Left lung (tissue), 4 donors: ENCODE measurements at regions not wholly inside any gene's neighbourhood (a gene's known extent, or its start where the extent isn't known, plus 50 kb on each side); places are given as distances from the start of the nearest gene placed in this dataset.

Source experiments
- ATAC-seq: fragments of 200-7000 bp; cut with Tn5 transposase; one replicate; pipeline ENCODE4 v1.9.1; 2020; ENCODE audit warnings: moderate library complexity
- DNase-seq, 4 donors: peaks; one replicate each; pipeline ENCODE4 v3.0.0-alpha.2; 2013 to 2020
- H3K27ac ChIP-seq, 2 donors: fragments of 200-600 bp; sonication (generic) in 1 of 2; one replicate each; pipeline versions ENCODE4 v1.5.0 to v1.8.0; 2020 to 2021
- H3K27me3 ChIP-seq, 2 donors: fragments of 200-600 bp; sonication (generic) in 1 of 2; one replicate each; pipeline versions ENCODE4 v1.5.0 to v1.8.0; 2020 to 2021
- H3K36me3 ChIP-seq, 2 donors: fragments of 200-600 bp; sonication (generic) in 1 of 2; one replicate each; pipeline versions ENCODE4 v1.5.0 to v1.8.0; 2020 to 2021
- H3K4me1 ChIP-seq, 2 donors: fragments of 200-600 bp; one replicate each; pipeline ENCODE4 v1.8.0; 2021
- H3K4me3 ChIP-seq, 2 donors: fragments of 200-600 bp; sonication (generic) in 1 of 2; one replicate each; pipeline versions ENCODE4 v1.5.0 to v1.8.0; 2020 to 2021; ENCODE audit warnings: mild to moderate bottlenecking in 1 of 2
- H3K9me3 ChIP-seq, 2 donors: fragments of 200-600 bp; sonication (generic) in 1 of 2; one replicate each; pipeline versions ENCODE4 v1.5.0 to v1.8.0; 2020 to 2021
- CTCF ChIP-seq, 2 donors: fragments of 200-600 bp; sonication (generic) in 1 of 2; IDR thresholded peaks; one replicate each; pipeline versions ENCODE4 v1.5.0 to v1.8.0; 2021; ENCODE audit warnings: antibody characterized with exemption in 2 of 2
- intact Hi-C, 2 donors: fragments of 100-400 bp; cut with DNase I; formaldehyde crosslinking; loops; one replicate each; pipeline versions ENCODE4 v1.11.2 to v1.14.2; 2022
- donor health status: DM: no; HTN: yes; CAD: no.
- donor health status: DM: no; HTN: no; CAD: no.

GRCh38 chr4:68736813-68737212, 66.4 kb upstream of the UGT2B15 start:
- no peak for DNase-seq
- intact Hi-C loops = no loop called here

GRCh38 chr4:68738036-68738435, 67.6 kb upstream of the UGT2B15 start:
- no peak overlapping the region for H3K4me3 ChIP-seq
- TF ChIP-seq CTCF (IDR thresholded peaks at IDR 0.05) = no peak
- no peak overlapping the region for H3K27ac ChIP-seq
- H3K9me3 ChIP-seq = peaks cover 0 to 3% of the 10 kb centered on the region in 2 donors
- no peaks in the 10 kb centered on the region for H3K36me3 ChIP-seq
- H3K4me1 ChIP-seq = no peaks in the 10 kb centered on the region
- intact Hi-C loops = no loop called here
- ATAC-seq (no peak), DNase-seq (no peak)
- no peaks in the 10 kb centered on the region for H3K27me3 ChIP-seq

More at GRCh38 chr4:68736813-68737212, 66.4 kb upstream of the UGT2B15 start:
- TF ChIP-seq CTCF (IDR thresholded peaks at IDR 0.05) = no peak
- no peaks in the 10 kb centered on the region for H3K27me3 ChIP-seq
- H3K9me3 ChIP-seq = no peaks in the 10 kb centered on the region
- H3K4me3 ChIP-seq = no peak overlapping the region
- no peak overlapping the region for H3K27ac ChIP-seq
- ATAC-seq = no peak
- H3K4me1 ChIP-seq = no peaks in the 10 kb centered on the region
- no peaks in the 10 kb centered on the region for H3K36me3 ChIP-seq

- ATAC-seq (no peak), DNase-seq (no peak)
- no peak overlapping the region for H3K27ac ChIP-seq
- H3K9me3 ChIP-seq = peaks cover 0 to 8% of the 10 kb centered on the region in 2 donors
- H3K4me3 ChIP-seq = no peak overlapping the region
- intact Hi-C loops = no loop called here
- no peaks in the 10 kb centered on the region for H3K36me3 ChIP-seq
- no peak for TF ChIP-seq CTCF (IDR thresholded peaks at IDR 0.05)
- no peaks in the 10 kb centered on the region for H3K27me3 ChIP-seq
- no peaks in the 10 kb centered on the region for H3K4me1 ChIP-seq
Observed at GRCh38 chr4:68744368-68744767, 71.4 kb upstream of the UGT2B10 start.

GRCh38 chr4:68748181-68748991, 67.4 kb upstream of the UGT2B10 start:
- no peak overlapping the region for H3K27ac ChIP-seq
- TF ChIP-seq CTCF (IDR thresholded peaks at IDR 0.05) = no peak
- no peak for ATAC-seq

GRCh38 chr4:68750555-68750954, 65.2 kb upstream of the UGT2B10 start:
- Histone ChIP-seq H3K27me3 (no peaks in the 10 kb centered on the region), H3K36me3 (no peaks in the 10 kb centered on the region), H3K9me3 (peaks cover 0 to 6% of the 10 kb centered on the region in 2 donors), H3K4me1 (no peaks in the 10 kb centered on the region), H3K4me3 (no peak overlapping the region), H3K27ac (no peak overlapping the region)
- intact Hi-C loops = no loop called here
- DNase-seq (no peak), ATAC-seq (no peak)
- TF ChIP-seq CTCF (IDR thresholded peaks at IDR 0.05) = no peak

More at GRCh38 chr4:68748181-68748991, 67.4 kb upstream of the UGT2B10 start:
- no peak overlapping the region for H3K4me3 ChIP-seq
- intact Hi-C loops = no loop called here
- H3K27me3 ChIP-seq = no peaks in the 10 kb centered on the region
- peaks cover 0 to 6% of the 10 kb centered on the region in 2 donors for H3K9me3 ChIP-seq
- no peak for DNase-seq
- H3K4me1 ChIP-seq = no peaks in the 10 kb centered on the region
- H3K36me3 ChIP-seq = no peaks in the 10 kb centered on the region
